ENCODE measurements at regions not wholly inside any gene's neighbourhood (a gene's known extent, or its start where the extent isn't known, plus 50 kb on each side); places are given as distances from the start of the nearest gene placed in this dataset.

- no peak for TF ChIP-seq CTCF (conservative IDR thresholded peaks at IDR 0.05; ENCODE audit: low read length)
- no peak for TF ChIP-seq EZH2phosphoT487 (IDR thresholded peaks at IDR 0.05; ENCODE audit: borderline replicate concordance, low read depth, low read length)
These were observed 89.7 kb downstream of the MRPL46 start for GRCh38 chr15:88377509-88377908.

Measured in OCI-LY7 (cell line).